Kidney capillary endothelial cell (primary cell): ENCODE measurements at regions not wholly inside any gene's neighbourhood (a gene's known extent, or its start where the extent isn't known, plus 50 kb on each side); places are given as distances from the start of the nearest gene placed in this dataset.
"Not testable (repeated sequence)": the region's sequence is repeated elsewhere in the genome, so short reads cannot be mapped to it uniquely, and the experiment has no call there.

ENCODE experiments used
- DNase-seq: peaks from one replicate; pipeline ENCODE4 v3.0.0-alpha.2; 2018; ENCODE audit warnings: low spot score

GRCh38 chr10:42367532-42368230, 270.7 kb downstream of the ZNF33B start:
- DNase-seq: peak; percentile 79

GRCh38 chr10:42351745-42352144, 286.6 kb downstream of the ZNF33B start:
- DNase-seq: no peak

GRCh38 chr10:42336593-42337337, 301.6 kb downstream of the ZNF33B start:
- DNase-seq: not testable (repeated sequence)

- not testable (repeated sequence) for DNase-seq
Measured at GRCh38 chr10:42335653-42336296, 302.6 kb downstream of the ZNF33B start.

- DNase-seq: no peak
Measured at GRCh38 chr10:42304341-42304740, 334.0 kb downstream of the ZNF33B start.

- DNase-seq: not testable (repeated sequence)
Measured at GRCh38 chr10:42281896-42282295, 356.5 kb downstream of the ZNF33B start.

GRCh38 chr10:42269788-42270187, 368.6 kb downstream of the ZNF33B start:
- DNase-seq: not testable (repeated sequence)

GRCh38 chr10:42263259-42263658, 375.1 kb downstream of the ZNF33B start:
- DNase-seq: not testable (repeated sequence)

- not testable (repeated sequence) for DNase-seq
Measured at GRCh38 chr10:42243002-42243401, 395.4 kb downstream of the ZNF33B start.

- no peak for DNase-seq
Measured at GRCh38 chr10:42242135-42242805, 396.1 kb downstream of the ZNF33B start.

GRCh38 chr10:42236401-42236800, 402.0 kb downstream of the ZNF33B start:
- DNase-seq: not testable (repeated sequence)

GRCh38 chr10:42235736-42236135, 402.6 kb downstream of the ZNF33B start:
- DNase-seq: not testable (repeated sequence)

- DNase-seq: not testable (repeated sequence)
Measured at GRCh38 chr10:42235241-42235640, 403.1 kb downstream of the ZNF33B start.

- DNase-seq: not testable (repeated sequence)
Measured at GRCh38 chr10:42234506-42234905, 403.9 kb downstream of the ZNF33B start.

GRCh38 chr10:42233461-42234206, 404.7 kb downstream of the ZNF33B start:
- DNase-seq: not testable (repeated sequence)

GRCh38 chr10:42232955-42233354, 405.4 kb downstream of the ZNF33B start:
- DNase-seq: not testable (repeated sequence)

GRCh38 chr10:42230812-42231211, 407.6 kb downstream of the ZNF33B start:
- DNase-seq: not testable (repeated sequence)

GRCh38 chr10:42230115-42230514, 408.3 kb downstream of the ZNF33B start:
- DNase-seq: not testable (repeated sequence)

GRCh38 chr10:42227859-42228258, 410.5 kb downstream of the ZNF33B start:
- DNase-seq: not testable (repeated sequence)

GRCh38 chr10:42193588-42193987, 444.8 kb downstream of the ZNF33B start:
- not testable (repeated sequence) for DNase-seq

GRCh38 chr10:42192450-42192849, 445.9 kb downstream of the ZNF33B start:
- DNase-seq: not testable (repeated sequence)
